ENCODE measurements at regions not wholly inside any gene's neighbourhood (a gene's known extent, or its start where the extent isn't known, plus 50 kb on each side); places are given as distances from the start of the nearest gene placed in this dataset.

GRCh38 chr10:107442035-107442505 is 277.6 kb upstream of the SORCS1 start:
- intact Hi-C loops (cut with DNase I): no loop called here
- DNase-seq: no peak
- H3K4me3 ChIP-seq: no peak overlapping the region
- H3K27ac ChIP-seq: no peak overlapping the region
- ATAC-seq: no peak
- peaks cover 0 to 4% (median 0%) of the 10 kb centered on the region in 9 donors for H3K27me3 ChIP-seq
- no peaks in the 10 kb centered on the region for H3K9me3 ChIP-seq
- no peaks in the 10 kb centered on the region for H3K36me3 ChIP-seq
- TF ChIP-seq CTCF (IDR thresholded peaks at IDR 0.05): no peak
- TF ChIP-seq POLR2A (IDR thresholded peaks at IDR 0.05): no peak
- H3K4me1 ChIP-seq: no peaks in the 10 kb centered on the region
- 57 to 65% (median 62%) methylated on average over 5 of the region's 5 CpGs for WGBS, 4 donors

GRCh38 chr10:107440741-107441140 is 276.2 kb upstream of the SORCS1 start:
- Histone ChIP-seq H3K4me1 (no peaks in the 10 kb centered on the region), H3K9me3 (no peaks in the 10 kb centered on the region), H3K27me3 (peaks cover 0 to 4% (median 0%) of the 10 kb centered on the region in 9 donors), H3K4me3 (no peak overlapping the region), H3K27ac (no peak overlapping the region), H3K36me3 (no peaks in the 10 kb centered on the region)
- no peak for TF ChIP-seq POLR2A (IDR thresholded peaks at IDR 0.05)
- 87 to 93% (median 92%) methylated on average over 5 of the region's 5 CpGs for WGBS, 4 donors
- DNase-seq (no peak), ATAC-seq (no peak)
- intact Hi-C loops (cut with DNase I): no loop called here

GRCh38 chr10:107437921-107438320 is 273.4 kb upstream of the SORCS1 start:
- TF ChIP-seq POLR2A (IDR thresholded peaks at IDR 0.05) (no peak), CTCF (IDR thresholded peaks at IDR 0.05) (no peak)
- ATAC-seq (no peak), DNase-seq (no peak)
- WGBS, 4 donors: 62 to 81% (median 65%) methylated on average over 2 of the region's 2 CpGs
- Histone ChIP-seq H3K9me3 (no peaks in the 10 kb centered on the region), H3K4me1 (no peaks in the 10 kb centered on the region), H3K36me3 (no peaks in the 10 kb centered on the region), H3K4me3 (no peak overlapping the region), H3K27me3 (peaks cover 0 to 4% (median 0%) of the 10 kb centered on the region in 9 donors), H3K27ac (no peak overlapping the region)
- intact Hi-C loops (cut with DNase I): no loop called here

GRCh38 chr10:107436568-107436967 is 272.1 kb upstream of the SORCS1 start:
- H3K27me3 ChIP-seq: peaks cover 0 to 4% (median 0%) of the 10 kb centered on the region in 9 donors
- no peaks in the 10 kb centered on the region for H3K36me3 ChIP-seq
- 76 to 85% (median 80%) methylated on average over 1 of the region's 1 CpG for WGBS, 4 donors
- TF ChIP-seq POLR2A (IDR thresholded peaks at IDR 0.05) (no peak), CTCF (IDR thresholded peaks at IDR 0.05) (no peak)
- ATAC-seq (no peak), DNase-seq (no peak)
- H3K9me3 ChIP-seq: no peaks in the 10 kb centered on the region
- intact Hi-C loops (cut with DNase I): no loop called here
- H3K4me1 ChIP-seq: no peaks in the 10 kb centered on the region
- H3K4me3 ChIP-seq: no peak overlapping the region
- no peak overlapping the region for H3K27ac ChIP-seq

GRCh38 chr10:107434854-107435253 is 270.3 kb upstream of the SORCS1 start:
- 71 to 92% (median 91%) methylated on average over 5 of the region's 5 CpGs for WGBS, 4 donors
- Histone ChIP-seq H3K27ac (no peak overlapping the region), H3K4me3 (no peak overlapping the region), H3K4me1 (no peaks in the 10 kb centered on the region), H3K27me3 (no peaks in the 10 kb centered on the region), H3K36me3 (no peaks in the 10 kb centered on the region), H3K9me3 (no peaks in the 10 kb centered on the region)
- intact Hi-C loops (cut with DNase I): no loop called here
- DNase-seq (no peak), ATAC-seq (no peak)
- TF ChIP-seq CTCF (IDR thresholded peaks at IDR 0.05): no peak
- TF ChIP-seq POLR2A (IDR thresholded peaks at IDR 0.05): no peak

All from heart left ventricle (tissue), 16 donors.